Stimulated activated naive CD8-positive, alpha-beta T cell treated with anti-CD3 and anti-CD28 coated beads, Interleukin-15, amount 100 ng/mL, for 72 hours (primary cell): ENCODE measurements at regions not wholly inside any gene's neighbourhood (a gene's known extent, or its start where the extent isn't known, plus 50 kb on each side); places are given as distances from the start of the nearest gene placed in this dataset.
A peak's percentile ranks its signal among the peaks of the same experiment; 100 is the strongest.
"Not testable (repeated sequence)": the region's sequence is repeated elsewhere in the genome, so short reads cannot be mapped to it uniquely, and the experiment has no call there.

ENCODE experiments used
- ATAC-seq: fragments of 150-1000 bp; cut with Tn5 transposase; 2 replicates; pipeline ENCODE4 v1.10.0; 2021; ENCODE audit warnings: mild to moderate bottlenecking, moderate library complexity
- DNase-seq, 2 donors: peaks; one replicate each; pipeline ENCODE4 v3.0.0; 2021 to 2022
- H3K27ac Mint-ChIP-seq, 2 donors: one replicate each; pipeline ENCODE4 v1.8.0; 2022; ENCODE audit warnings: mild to moderate bottlenecking in 2 of 2, mixed read lengths in 2 of 2, moderate library complexity in 2 of 2
- H3K27me3 Mint-ChIP-seq: one replicate; pipeline ENCODE4 v1.8.0; 2022; ENCODE audit warnings: mixed read lengths
- H3K4me1 Mint-ChIP-seq: one replicate; pipeline ENCODE4 v1.8.0; 2022; ENCODE audit warnings: mild to moderate bottlenecking, mixed read lengths
- H3K4me3 Mint-ChIP-seq, 2 donors: one replicate each; pipeline ENCODE4 v1.8.0; 2022; ENCODE audit warnings: mild to moderate bottlenecking in 2 of 2, mixed read lengths in 2 of 2, moderate library complexity in 1 of 2
- H3K9me3 Mint-ChIP-seq, 2 donors: one replicate each; pipeline ENCODE4 v1.8.0; 2022; ENCODE audit warnings: mixed read lengths in 2 of 2

DNA sequence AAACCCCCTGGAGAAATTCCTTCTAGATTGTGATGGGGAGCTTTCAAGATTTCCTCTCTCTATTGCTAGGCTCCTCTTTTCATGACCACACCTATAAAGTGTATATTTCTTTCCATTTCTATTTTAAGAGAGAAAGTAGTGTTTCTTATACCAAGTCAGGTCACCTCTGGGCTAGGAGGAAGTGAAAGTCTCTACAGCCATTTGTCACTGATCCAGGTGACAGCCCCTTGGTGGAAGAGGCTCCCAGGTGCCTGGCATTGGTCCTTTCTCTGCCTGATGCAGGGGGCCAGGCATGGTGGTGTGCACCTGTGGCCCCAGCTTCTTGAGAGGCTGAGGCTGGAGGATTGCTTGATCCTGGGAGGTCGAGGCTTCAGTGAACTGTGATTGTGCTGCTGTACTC lies 64.7 kb downstream of the DHCR7 start:
- no peaks in the 10 kb centered on the region for H3K4me1 Mint-ChIP-seq
- no peak for DNase-seq
- H3K27me3 Mint-ChIP-seq, result peaks cover 17% of the 10 kb centered on the region
- no peak overlapping the region for H3K4me3 Mint-ChIP-seq
- ATAC-seq, result no peak
- no peak overlapping the region for H3K27ac Mint-ChIP-seq
- H3K9me3 Mint-ChIP-seq, result peaks cover 13 to 25% of the 10 kb centered on the region in 2 donors

DNA sequence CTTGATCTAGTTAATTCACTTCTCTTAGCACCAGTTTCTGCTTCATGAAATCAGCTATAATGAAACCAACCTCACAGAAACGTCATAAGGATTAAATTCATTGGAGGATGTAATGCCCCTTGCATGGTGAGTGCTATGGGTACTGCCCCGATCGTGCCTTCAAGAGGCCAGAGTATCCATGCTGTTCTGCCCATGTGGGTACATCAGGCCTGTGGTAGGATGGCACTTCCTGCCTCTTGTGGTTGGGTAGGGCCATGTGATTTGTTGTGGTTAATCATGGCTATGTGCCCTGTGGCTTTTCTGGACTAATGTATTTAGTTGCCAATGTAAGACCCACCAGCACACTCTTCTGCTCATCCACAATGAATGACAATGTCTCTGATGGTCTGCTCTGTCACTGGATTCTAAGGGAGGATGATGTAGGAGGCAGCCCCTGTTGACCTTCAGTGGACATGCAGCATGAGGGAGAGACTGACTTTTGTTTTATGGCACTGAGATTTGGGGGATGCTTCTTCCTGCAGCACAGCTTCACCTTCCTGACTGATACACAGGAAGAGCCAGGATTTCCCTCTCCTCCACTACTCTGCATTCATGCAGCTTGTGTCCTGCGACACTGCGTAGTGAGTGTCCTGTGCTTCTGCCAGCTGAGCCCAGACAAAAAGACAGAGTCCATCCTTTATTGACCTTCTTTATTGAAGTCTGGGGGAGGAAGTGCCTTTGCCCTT lies 66.2 kb downstream of the DHCR7 start:
- Mint-ChIP-seq H3K27ac (peak overlapping the region; percentile 30 to 43), H3K27me3 (peaks cover 17% of the 10 kb centered on the region), H3K4me3 (no peak overlapping the region), H3K9me3 (peaks cover 5 to 12% of the 10 kb centered on the region in 2 donors), H3K4me1 (no peaks in the 10 kb centered on the region)
- ATAC-seq (no peak), DNase-seq (no peak)

DNA sequence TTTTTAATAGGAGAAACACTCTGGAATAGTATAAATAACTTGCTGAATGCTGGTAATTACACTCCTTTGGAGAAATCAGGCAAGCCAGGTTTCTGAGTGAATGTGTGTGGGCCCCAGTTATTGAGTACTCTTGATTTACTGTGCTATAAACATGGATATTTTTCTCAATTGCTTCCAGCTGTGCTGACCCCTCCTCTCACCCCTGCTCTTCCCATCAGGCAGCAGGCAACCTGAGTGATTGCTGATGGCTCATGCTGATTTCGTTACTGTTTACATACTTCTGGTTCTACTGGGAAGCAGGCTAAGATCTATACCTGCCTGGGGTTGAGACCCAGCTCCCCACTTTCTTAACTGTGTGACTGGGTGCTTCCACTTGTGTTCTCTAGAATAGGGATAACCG lies 68.5 kb downstream of the DHCR7 start:
- no peak overlapping the region for H3K27ac Mint-ChIP-seq
- peaks cover 33% of the 10 kb centered on the region for H3K27me3 Mint-ChIP-seq
- DNase-seq (no peak), ATAC-seq (no peak)
- no peaks in the 10 kb centered on the region for H3K4me1 Mint-ChIP-seq
- H3K4me3 Mint-ChIP-seq, result no peak overlapping the region
- H3K9me3 Mint-ChIP-seq, result peaks cover 21 to 24% of the 10 kb centered on the region in 2 donors

DNA sequence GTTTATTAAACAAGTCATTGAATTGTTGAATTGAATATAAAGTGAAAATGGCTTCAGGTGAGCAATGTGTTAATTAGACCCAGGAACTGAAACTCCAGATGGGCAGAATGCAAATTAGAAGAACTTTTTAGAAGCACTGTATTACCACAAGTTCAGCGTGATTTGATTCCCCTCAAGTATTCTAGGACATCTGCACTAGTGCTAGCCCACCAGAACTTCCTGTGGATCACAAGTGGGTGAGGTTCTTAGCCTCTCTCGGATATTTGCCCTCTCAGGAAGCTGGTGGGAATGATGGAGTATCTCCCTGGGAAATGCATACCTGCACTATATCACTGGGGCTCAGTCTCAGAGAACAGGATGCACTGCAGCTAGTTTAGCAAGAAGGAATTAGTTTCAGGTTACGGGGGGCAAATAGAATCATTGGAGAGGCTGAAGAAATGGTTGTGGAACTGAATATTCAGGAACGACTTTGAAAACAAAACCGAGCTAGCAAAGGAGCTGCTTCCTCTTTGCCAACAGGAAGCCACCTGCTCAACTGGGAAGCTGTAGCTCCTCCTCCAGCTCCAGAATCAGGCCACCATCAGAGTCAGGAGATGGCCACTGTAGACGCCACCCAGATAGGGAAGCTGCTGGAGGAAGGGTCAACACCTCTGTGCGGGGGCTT lies 74.3 kb downstream of the DHCR7 start:
- ATAC-seq (no peak), DNase-seq (no peak)
- no peaks in the 10 kb centered on the region for H3K4me1 Mint-ChIP-seq
- no peak overlapping the region for H3K27ac Mint-ChIP-seq
- peaks cover 15 to 19% of the 10 kb centered on the region in 2 donors for H3K9me3 Mint-ChIP-seq
- H3K27me3 Mint-ChIP-seq, result peaks cover 25% of the 10 kb centered on the region
- H3K4me3 Mint-ChIP-seq, result no peak overlapping the region

DNA sequence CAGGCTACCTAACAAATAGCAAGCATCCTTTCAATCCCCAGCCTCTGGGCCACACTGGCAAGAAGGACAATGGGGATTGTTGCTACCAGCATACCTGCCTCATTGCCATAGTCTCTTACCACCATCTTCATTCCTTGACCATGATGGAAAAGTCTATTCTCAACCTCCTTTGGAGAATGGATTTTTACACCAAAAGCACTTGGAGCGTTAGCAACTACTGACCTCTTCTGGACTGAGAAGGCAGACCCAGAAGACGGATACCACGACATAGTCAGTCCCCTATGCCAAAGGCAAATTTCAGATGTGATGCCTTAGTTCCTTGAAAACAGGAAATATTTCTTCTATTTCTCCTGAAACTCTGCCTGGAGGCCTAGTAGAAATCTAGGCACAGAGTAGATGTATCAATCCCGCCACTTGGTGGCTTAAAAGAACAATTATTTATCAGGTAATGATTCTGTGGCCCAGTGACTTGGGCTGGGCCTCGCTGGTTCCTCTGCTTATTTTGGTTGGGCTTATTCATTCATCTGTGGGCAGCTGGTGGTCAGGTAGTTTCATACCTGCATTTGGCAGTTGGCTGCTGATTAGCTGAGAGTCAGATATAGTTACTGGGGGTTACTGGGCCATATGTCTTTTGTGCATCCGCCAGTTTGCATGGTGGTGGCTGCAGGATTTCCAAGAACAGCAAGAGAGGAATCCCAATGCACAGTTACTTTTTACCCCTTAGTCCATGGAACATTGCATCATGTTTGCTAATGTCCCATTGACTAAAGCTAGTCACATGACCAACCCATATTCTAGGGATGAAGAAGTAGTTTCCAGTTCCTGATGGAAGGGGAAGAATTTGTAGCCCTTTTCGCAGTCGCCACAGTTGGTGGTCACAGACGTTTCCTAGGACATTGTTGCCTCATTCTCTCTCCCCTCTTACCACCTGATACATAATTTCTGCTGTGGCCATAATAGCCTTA lies 75.2 kb downstream of the DHCR7 start:
- no peak overlapping the region for H3K27ac Mint-ChIP-seq
- no peak for DNase-seq
- H3K4me1 Mint-ChIP-seq, result no peaks in the 10 kb centered on the region
- ATAC-seq, result no peak
- H3K4me3 Mint-ChIP-seq, result no peak overlapping the region
- peaks cover 22% of the 10 kb centered on the region for H3K27me3 Mint-ChIP-seq
- peaks cover 15 to 17% of the 10 kb centered on the region in 2 donors for H3K9me3 Mint-ChIP-seq

DNA sequence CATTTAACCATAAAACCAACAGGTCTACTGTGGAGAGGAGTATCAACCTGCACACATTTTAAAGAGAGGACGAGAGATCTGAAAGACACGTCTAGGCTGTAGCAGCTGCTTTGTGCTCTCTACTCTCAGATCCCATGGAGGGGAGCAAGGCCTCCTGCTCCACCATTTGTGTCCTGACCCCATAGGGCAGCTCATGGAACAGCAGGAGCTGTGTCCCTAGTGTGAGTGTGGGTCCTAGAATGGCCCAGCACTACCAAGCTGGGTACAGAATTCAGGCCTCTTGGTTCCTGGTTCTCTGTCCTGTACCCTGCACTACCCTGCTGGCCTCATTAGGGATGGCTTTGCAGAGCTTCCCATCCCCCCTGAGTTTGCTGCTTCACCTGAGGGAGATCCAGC lies 76.5 kb downstream of the DHCR7 start:
- no peaks in the 10 kb centered on the region for H3K4me1 Mint-ChIP-seq
- DNase-seq, result no peak
- no peak overlapping the region for H3K4me3 Mint-ChIP-seq
- no peak for ATAC-seq
- peaks cover 9 to 15% of the 10 kb centered on the region in 2 donors for H3K9me3 Mint-ChIP-seq
- no peak overlapping the region for H3K27ac Mint-ChIP-seq
- H3K27me3 Mint-ChIP-seq, result peaks cover 15% of the 10 kb centered on the region

DNA sequence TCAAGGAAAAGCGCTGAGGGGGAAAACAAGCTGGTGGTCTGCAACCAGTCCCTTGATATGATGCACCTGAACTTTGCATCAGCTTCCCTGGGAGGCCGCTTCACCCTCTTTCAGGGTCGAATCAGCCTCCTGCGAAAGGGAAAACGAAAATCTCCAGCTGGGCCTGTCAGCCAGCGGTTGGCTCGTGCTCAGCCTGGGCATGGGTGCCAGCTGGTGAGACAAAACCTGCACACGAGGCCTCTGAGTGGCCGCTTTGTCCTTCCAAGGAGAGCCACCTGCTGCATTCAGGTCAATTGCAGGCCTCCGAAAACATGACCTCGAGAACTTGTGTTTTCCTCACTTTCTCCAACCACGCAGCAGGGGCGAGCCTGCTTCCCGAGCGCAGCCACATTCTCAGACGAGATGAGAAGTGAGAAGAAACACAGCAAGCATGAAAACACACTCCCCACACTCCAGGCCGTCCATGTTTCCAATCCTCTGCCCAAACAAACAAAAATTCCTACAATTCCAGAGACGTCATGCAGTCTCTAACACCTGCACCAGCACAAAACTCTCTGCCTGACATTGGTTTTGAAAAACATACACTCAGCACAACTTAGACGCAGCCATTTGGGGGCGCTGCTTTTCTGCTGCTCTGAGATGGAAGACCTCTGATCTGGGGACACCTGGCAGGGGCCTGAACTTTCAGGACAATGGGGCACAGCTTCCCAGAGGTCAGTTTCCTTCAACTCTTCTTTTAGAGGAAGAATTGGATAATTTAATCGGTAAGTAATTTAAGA lies 77.1 kb downstream of the DHCR7 start:
- no peak for DNase-seq
- H3K9me3 Mint-ChIP-seq, result peaks cover 4 to 9% of the 10 kb centered on the region in 2 donors
- no peak overlapping the region for H3K4me3 Mint-ChIP-seq
- H3K27ac Mint-ChIP-seq, result no peak overlapping the region
- no peaks in the 10 kb centered on the region for H3K4me1 Mint-ChIP-seq
- no peak for ATAC-seq
- peaks cover 9% of the 10 kb centered on the region for H3K27me3 Mint-ChIP-seq

DNA sequence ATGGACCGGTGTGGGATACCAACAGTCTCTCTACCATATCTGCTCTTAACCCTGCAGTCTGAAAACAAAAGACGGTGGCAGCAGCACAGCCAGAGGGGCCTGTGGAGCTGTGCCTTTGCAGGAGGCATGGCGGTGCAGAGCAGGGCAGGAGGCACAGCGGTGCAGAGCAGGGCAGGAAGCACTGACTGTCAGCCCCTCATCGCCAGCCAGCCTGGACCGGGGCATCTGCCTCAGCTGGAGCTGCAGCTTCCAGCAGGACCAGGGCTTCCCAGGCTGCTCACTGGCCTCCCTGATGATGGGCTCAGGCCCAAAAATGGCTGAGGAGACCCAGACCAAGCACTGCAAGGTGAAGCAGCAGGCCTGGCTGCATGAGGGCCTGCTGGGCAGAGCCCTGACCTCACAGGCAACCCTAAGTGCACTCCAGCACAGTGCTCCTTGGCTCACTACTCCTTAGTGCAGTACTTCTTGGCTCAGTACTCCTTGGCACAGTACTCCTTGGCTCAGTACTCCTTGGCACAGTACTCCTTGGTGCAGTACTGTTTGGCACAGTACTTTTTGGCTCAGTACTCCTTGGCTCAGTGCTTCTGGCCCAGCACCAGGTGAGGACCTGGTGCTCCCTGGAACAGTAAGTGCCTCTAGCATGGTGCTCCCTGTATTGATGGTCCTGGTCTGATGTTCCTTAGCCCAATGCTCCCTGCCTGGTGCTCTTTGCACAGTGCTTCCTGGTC lies 78.0 kb downstream of the DHCR7 start:
- Mint-ChIP-seq H3K4me1 (no peaks in the 10 kb centered on the region), H3K27me3 (peaks cover 6% of the 10 kb centered on the region), H3K4me3 (no peak overlapping the region), H3K27ac (no peak overlapping the region), H3K9me3 (peaks cover 0 to 6% of the 10 kb centered on the region in 2 donors)
- no peak for ATAC-seq
- no peak for DNase-seq

DNA sequence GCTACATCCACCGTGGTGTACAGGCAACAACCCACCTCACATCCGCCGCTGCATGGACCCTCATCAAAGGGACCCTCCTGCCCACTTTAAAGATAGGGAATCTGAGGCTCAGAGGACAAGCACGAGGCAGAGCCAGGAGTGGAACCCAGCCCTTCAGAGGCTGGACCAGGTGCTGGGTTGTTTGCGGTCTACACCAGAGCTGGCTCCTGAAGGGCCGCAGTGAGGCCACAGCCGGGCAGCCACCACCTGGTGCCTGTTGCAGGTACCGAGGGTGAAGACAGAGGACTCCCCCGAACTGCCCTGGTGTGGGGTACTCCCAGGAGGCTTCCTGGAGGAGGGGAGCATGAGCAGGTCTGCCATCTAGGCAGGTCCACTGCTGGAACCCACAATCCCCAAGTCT lies 78.8 kb downstream of the DHCR7 start:
- DNase-seq (no peak), ATAC-seq (no peak)
- Mint-ChIP-seq H3K27me3 (no peaks in the 10 kb centered on the region), H3K27ac (no peak overlapping the region), H3K9me3 (no peaks in the 10 kb centered on the region), H3K4me3 (no peak overlapping the region), H3K4me1 (no peaks in the 10 kb centered on the region)

DNA sequence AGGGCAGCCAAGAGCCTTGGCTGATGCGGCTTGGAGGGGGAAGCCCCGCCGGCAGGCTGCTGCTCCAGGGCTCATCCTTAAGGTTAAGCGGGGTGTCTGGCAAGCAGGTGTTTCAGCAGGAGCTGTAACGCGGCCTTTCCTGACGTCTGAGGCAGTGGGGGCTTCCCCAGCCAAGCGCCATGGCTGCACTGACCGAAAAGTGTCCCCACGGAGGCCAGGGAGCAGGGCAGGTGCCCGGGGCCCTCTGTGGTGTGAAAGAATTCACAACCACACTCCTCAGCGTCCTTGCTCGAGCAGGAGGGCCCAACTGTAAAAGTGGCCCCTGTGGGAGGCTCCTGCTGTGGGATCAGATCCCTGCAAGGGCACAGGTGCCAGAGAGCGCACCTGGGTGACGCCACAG lies 79.2 kb downstream of the DHCR7 start:
- no peak for DNase-seq
- Mint-ChIP-seq H3K27me3 (no peaks in the 10 kb centered on the region), H3K4me3 (no peak overlapping the region), H3K4me1 (no peaks in the 10 kb centered on the region), H3K27ac (no peak overlapping the region), H3K9me3 (no peaks in the 10 kb centered on the region)
- ATAC-seq, result no peak

DNA sequence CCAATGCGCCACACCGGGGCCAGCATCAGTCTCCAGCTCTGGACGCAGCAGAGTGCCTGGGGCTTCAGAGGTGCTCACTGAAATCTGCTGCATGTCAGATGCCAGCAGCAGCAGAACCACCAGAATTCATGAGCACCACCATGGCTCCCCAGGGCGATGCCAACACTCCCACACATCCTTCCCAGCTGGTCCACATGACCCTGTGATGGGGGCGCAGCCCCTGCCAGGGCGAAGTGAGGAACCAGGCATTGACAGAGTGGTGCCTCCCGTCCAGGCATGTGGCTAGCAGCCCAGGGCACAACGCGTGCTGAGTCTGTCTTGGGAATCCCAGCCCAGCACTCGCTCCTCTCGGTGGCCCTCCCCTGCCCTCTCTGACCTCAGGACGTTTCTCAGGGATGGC lies 80.4 kb downstream of the DHCR7 start:
- no peaks in the 10 kb centered on the region for H3K27me3 Mint-ChIP-seq
- DNase-seq, result no peak
- no peak overlapping the region for H3K4me3 Mint-ChIP-seq
- H3K9me3 Mint-ChIP-seq, result no peaks in the 10 kb centered on the region
- H3K4me1 Mint-ChIP-seq, result no peaks in the 10 kb centered on the region
- no peak for ATAC-seq
- H3K27ac Mint-ChIP-seq, result no peak overlapping the region

DNA sequence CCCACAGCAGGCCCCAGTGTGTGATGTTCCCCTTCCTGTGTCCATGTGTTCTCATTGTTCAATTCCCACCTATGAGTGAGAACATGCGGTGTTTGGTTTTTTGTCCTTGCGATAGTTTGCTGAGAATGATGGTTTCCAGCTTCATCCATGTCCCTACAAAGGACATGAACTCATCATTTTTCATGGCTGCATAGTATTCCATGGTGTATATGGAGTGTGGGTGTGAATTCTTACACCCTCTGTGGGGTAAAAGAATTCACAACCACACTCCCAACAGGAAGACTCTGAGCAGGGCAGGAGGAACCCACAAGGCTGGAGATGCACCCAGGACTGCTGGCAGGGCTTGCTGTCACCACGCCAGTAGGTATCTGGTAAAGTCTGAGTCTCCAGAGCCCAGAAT lies 80.9 kb downstream of the DHCR7 start:
- H3K4me1 Mint-ChIP-seq, ATAC-seq, H3K9me3 Mint-ChIP-seq, H3K4me3 Mint-ChIP-seq, H3K27ac Mint-ChIP-seq, DNase-seq, H3K27me3 Mint-ChIP-seq: not testable (repeated sequence)

DNA sequence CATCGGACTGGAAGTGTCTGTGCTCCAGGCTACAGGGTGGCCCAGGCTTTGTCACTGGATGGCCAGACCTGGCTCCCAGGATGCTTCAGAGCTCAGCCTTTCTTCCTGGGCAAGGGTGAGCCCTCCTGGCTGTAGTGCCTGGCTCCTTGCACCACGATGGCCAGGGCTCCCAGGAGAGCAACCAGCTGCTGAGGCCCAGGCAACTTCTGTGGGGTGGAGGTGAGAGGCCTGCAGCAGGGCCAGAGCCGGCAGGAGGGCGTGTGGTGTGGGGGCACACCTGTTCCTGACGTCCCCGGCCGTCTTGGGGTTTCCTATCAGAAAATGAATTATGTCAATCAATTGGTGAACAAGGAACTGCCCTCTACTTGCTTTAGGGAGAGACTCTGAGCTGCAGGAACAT lies 82.1 kb downstream of the DHCR7 start:
- no peak for DNase-seq
- no peak overlapping the region for H3K27ac Mint-ChIP-seq
- H3K4me1 Mint-ChIP-seq, result no peaks in the 10 kb centered on the region
- no peaks in the 10 kb centered on the region for H3K27me3 Mint-ChIP-seq
- H3K9me3 Mint-ChIP-seq, result no peaks in the 10 kb centered on the region
- H3K4me3 Mint-ChIP-seq, result no peak overlapping the region
- ATAC-seq, result no peak

DNA sequence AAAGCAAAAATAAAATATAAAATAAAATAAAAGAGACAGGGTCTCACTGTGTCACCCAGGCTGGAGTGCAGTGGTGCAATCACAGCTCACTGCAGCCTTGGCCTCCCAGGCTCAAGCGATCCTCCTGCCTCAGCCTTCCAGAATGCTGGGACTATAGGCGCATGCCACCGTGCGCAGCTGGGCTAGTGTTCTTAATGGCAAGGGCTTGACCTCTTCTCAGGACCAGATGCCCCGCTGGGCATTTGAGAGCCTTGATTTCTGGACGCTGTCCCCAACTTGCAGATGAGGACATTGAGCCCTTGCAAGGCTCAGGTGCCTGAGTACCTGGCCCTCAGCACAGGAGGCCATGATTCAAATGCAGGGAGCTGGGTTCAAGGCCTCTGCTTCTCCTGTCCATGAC lies 82.6 kb downstream of the DHCR7 start:
- no peak for DNase-seq
- no peak for ATAC-seq
- Mint-ChIP-seq H3K9me3 (no peaks in the 10 kb centered on the region), H3K4me1 (no peaks in the 10 kb centered on the region), H3K4me3 (no peak overlapping the region), H3K27me3 (no peaks in the 10 kb centered on the region), H3K27ac (no peak overlapping the region)

DNA sequence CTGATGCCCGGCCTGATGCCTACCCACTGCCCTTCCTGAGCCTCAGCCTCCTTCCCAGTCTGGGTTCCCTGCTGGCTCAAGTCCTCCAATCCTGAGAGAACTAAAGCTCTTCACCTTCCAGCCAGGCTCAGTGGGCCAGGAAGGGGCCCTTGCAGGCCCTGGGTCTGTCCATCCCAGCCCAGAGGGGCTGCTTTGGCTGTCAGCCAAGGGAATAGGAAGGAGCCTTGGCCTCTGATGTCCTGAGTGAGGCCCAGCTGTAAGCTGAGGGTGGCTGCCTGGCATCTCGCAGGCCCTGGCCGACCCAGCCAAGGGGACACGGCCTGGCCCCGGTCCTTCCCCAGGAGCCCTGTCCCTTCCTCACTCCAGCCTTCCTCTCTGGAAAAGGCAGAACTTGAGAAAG lies 83.4 kb downstream of the DHCR7 start:
- no peaks in the 10 kb centered on the region for H3K4me1 Mint-ChIP-seq
- no peak overlapping the region for H3K27ac Mint-ChIP-seq
- H3K4me3 Mint-ChIP-seq, result no peak overlapping the region
- ATAC-seq (no peak), DNase-seq (no peak)
- H3K9me3 Mint-ChIP-seq, result no peaks in the 10 kb centered on the region
- H3K27me3 Mint-ChIP-seq, result no peaks in the 10 kb centered on the region
